ENCODE measurements at regions not wholly inside any gene's neighbourhood (a gene's known extent, or its start where the extent isn't known, plus 50 kb on each side); places are given as distances from the start of the nearest gene placed in this dataset.
"Not testable (repeated sequence)": the region's sequence is repeated elsewhere in the genome, so short reads cannot be mapped to it uniquely, and the experiment has no call there.

- no peak for DNase-seq (ENCODE audit: low spot score)
Measured at GRCh38 chr13:50485979-50486935, 357.2 kb downstream of the DLEU7 start.

- DNase-seq (ENCODE audit: low spot score) = no peak
Measured at GRCh38 chr13:50493683-50494082, 349.8 kb downstream of the DLEU7 start.

GRCh38 chr13:50494138-50494537, 349.4 kb downstream of the DLEU7 start:
- no peak for DNase-seq (ENCODE audit: low spot score)

- not testable (repeated sequence) for DNase-seq (ENCODE audit: low spot score)
Measured at GRCh38 chr13:50503212-50503611, 340.3 kb downstream of the DLEU7 start.

- DNase-seq (ENCODE audit: low spot score) = no peak
Measured at GRCh38 chr13:50509167-50509566, 334.3 kb downstream of the DLEU7 start.

GRCh38 chr13:50509771-50510441, 333.6 kb downstream of the DLEU7 start:
- no peak for DNase-seq (ENCODE audit: low spot score)

GRCh38 chr13:50510885-50511545, 332.5 kb downstream of the DLEU7 start:
- not testable (repeated sequence) for DNase-seq (ENCODE audit: low spot score)

GRCh38 chr13:50511877-50512341, 331.6 kb downstream of the DLEU7 start:
- no peak for DNase-seq (ENCODE audit: low spot score)

- DNase-seq (ENCODE audit: low spot score) = peak; percentile 45
Measured at GRCh38 chr13:50512474-50513299, 330.8 kb downstream of the DLEU7 start.

GRCh38 chr13:50513300-50513877, 330.1 kb downstream of the DLEU7 start:
- no peak for DNase-seq (ENCODE audit: low spot score)

- DNase-seq (ENCODE audit: low spot score) = no peak
Measured at GRCh38 chr13:50514249-50514648, 329.2 kb downstream of the DLEU7 start.

- no peak for DNase-seq (ENCODE audit: low spot score)
Measured at GRCh38 chr13:50518131-50518530, 325.4 kb downstream of the DLEU7 start.

GRCh38 chr13:50518781-50519201, 324.7 kb downstream of the DLEU7 start:
- DNase-seq (ENCODE audit: low spot score) = no peak

- DNase-seq (ENCODE audit: low spot score) = no peak
Measured at GRCh38 chr13:50519866-50520265, 323.6 kb downstream of the DLEU7 start.

- no peak for DNase-seq (ENCODE audit: low spot score)
Measured at GRCh38 chr13:50521006-50521830, 322.3 kb downstream of the DLEU7 start.

- DNase-seq (ENCODE audit: low spot score) = no peak
Measured at GRCh38 chr13:50521831-50522149, 321.7 kb downstream of the DLEU7 start.

GRCh38 chr13:50522506-50522905, 321.0 kb downstream of the DLEU7 start:
- no peak for DNase-seq (ENCODE audit: low spot score)

- no peak for DNase-seq (ENCODE audit: low spot score)
Measured at GRCh38 chr13:50523307-50523706, 320.2 kb downstream of the DLEU7 start.

GRCh38 chr13:50524560-50524959, 318.9 kb downstream of the DLEU7 start:
- no peak for DNase-seq (ENCODE audit: low spot score)

- no peak for DNase-seq (ENCODE audit: low spot score)
Measured at GRCh38 chr13:50526661-50527071, 316.8 kb downstream of the DLEU7 start.
